Parathyroid adenoma (tissue), 2 donors: ENCODE measurements at regions not wholly inside any gene's neighbourhood (a gene's known extent, or its start where the extent isn't known, plus 50 kb on each side); places are given as distances from the start of the nearest gene placed in this dataset.

ENCODE experiments used
- H2AFZ ChIP-seq: fragments of 300-600 bp; sonication (generic); one replicate; pipeline ENCODE4 v1.7.0; 2017; ENCODE audit warnings: antibody characterized with exemption, mild to moderate bottlenecking
- H3K27ac ChIP-seq: fragments of 300-600 bp; sonication (generic); one replicate; pipeline ENCODE4 v1.7.0; 2017
- H3K27me3 ChIP-seq: fragments of 300-600 bp; sonication (generic); one replicate; pipeline ENCODE4 v1.7.0; 2017; ENCODE audit warnings: low read length; ENCODE audit not compliant: control insufficient read depth, insufficient read depth
- H3K36me3 ChIP-seq: fragments of 300-600 bp; sonication (generic); one replicate; pipeline ENCODE4 v1.7.0; 2017; ENCODE audit warnings: low read length; ENCODE audit not compliant: control insufficient read depth, insufficient read depth
- H3K4me1 ChIP-seq: fragments of 300-600 bp; sonication (generic); one replicate; pipeline ENCODE4 v1.7.0; 2017; ENCODE audit warnings: control low read depth
- H3K4me2 ChIP-seq: fragments of 300-600 bp; sonication (generic); one replicate; pipeline ENCODE4 v1.7.0; 2017; ENCODE audit warnings: low read length
- H3K4me3 ChIP-seq: fragments of 300-600 bp; sonication (generic); one replicate; pipeline ENCODE4 v1.7.0; 2017; ENCODE audit warnings: low read depth, low read length
- H3K79me2 ChIP-seq: fragments of 300-600 bp; sonication (generic); one replicate; pipeline ENCODE4 v1.7.0; 2017; ENCODE audit warnings: control low read depth
- H3K9ac ChIP-seq: fragments of 300-600 bp; sonication (generic); one replicate; pipeline ENCODE4 v1.7.0; 2017; ENCODE audit warnings: mild to moderate bottlenecking
- H3K9me3 ChIP-seq: fragments of 300-600 bp; sonication (generic); one replicate; pipeline ENCODE4 v1.7.0; 2017; ENCODE audit warnings: low read length; ENCODE audit not compliant: control insufficient read depth
- CTCF ChIP-seq: fragments of 300-600 bp; sonication (generic); IDR thresholded peaks from one replicate; pipeline ENCODE4 v1.7.0; 2017; ENCODE audit warnings: antibody characterized with exemption, mild to moderate bottlenecking
- donor health status: primary hyperparathyroidism.

- Histone ChIP-seq H3K4me1 (no peaks in the 10 kb centered on the region), H3K27ac (no peak overlapping the region), H3K9me3 (no peaks in the 10 kb centered on the region), H3K4me2 (no peak overlapping the region), H3K27me3 (no peaks in the 10 kb centered on the region), H3K36me3 (no peaks in the 10 kb centered on the region), H3K9ac (no peak overlapping the region), H2AFZ (no peak overlapping the region), H3K4me3 (no peak overlapping the region), H3K79me2 (no peaks in the 10 kb centered on the region)
- TF ChIP-seq CTCF = no peak
Observed at GRCh38 chr22:48953103-48953720, 874.5 kb downstream of the BRD1 start.

GRCh38 chr22:48952256-48953102 lies 875.2 kb downstream of the BRD1 start:
- H3K9ac ChIP-seq = no peak overlapping the region
- H3K27me3 ChIP-seq = no peaks in the 10 kb centered on the region
- H3K27ac ChIP-seq = no peak overlapping the region
- H2AFZ ChIP-seq = no peak overlapping the region
- no peaks in the 10 kb centered on the region for H3K79me2 ChIP-seq
- no peaks in the 10 kb centered on the region for H3K36me3 ChIP-seq
- no peak overlapping the region for H3K4me2 ChIP-seq
- H3K9me3 ChIP-seq = no peaks in the 10 kb centered on the region
- no peak overlapping the region for H3K4me3 ChIP-seq
- no peak for TF ChIP-seq CTCF
- no peaks in the 10 kb centered on the region for H3K4me1 ChIP-seq

GRCh38 chr22:48951836-48952235 lies 875.8 kb downstream of the BRD1 start:
- Histone ChIP-seq H3K36me3 (no peaks in the 10 kb centered on the region), H3K9ac (no peak overlapping the region)
- TF ChIP-seq CTCF = no peak

GRCh38 chr22:48950151-48950915 lies 877.3 kb downstream of the BRD1 start:
- Histone ChIP-seq H3K9ac (no peak overlapping the region), H3K9me3 (no peaks in the 10 kb centered on the region), H3K4me3 (no peak overlapping the region), H3K27me3 (no peaks in the 10 kb centered on the region), H3K4me2 (no peak overlapping the region), H3K27ac (no peak overlapping the region), H2AFZ (no peak overlapping the region), H3K4me1 (no peaks in the 10 kb centered on the region), H3K36me3 (no peaks in the 10 kb centered on the region), H3K79me2 (no peaks in the 10 kb centered on the region)
- no peak for TF ChIP-seq CTCF

More at GRCh38 chr22:48951836-48952235, 875.8 kb downstream of the BRD1 start:
- Histone ChIP-seq H3K27ac (no peak overlapping the region), H3K4me1 (no peaks in the 10 kb centered on the region), H3K9me3 (no peaks in the 10 kb centered on the region), H2AFZ (no peak overlapping the region), H3K27me3 (no peaks in the 10 kb centered on the region), H3K4me3 (no peak overlapping the region), H3K4me2 (no peak overlapping the region), H3K79me2 (no peaks in the 10 kb centered on the region)
